22Rv1 (cell line): ENCODE measurements at regions not wholly inside any gene's neighbourhood (a gene's known extent, or its start where the extent isn't known, plus 50 kb on each side); places are given as distances from the start of the nearest gene placed in this dataset.

ENCODE experiments used
- ZFX ChIP-seq: fragments of 450-650 bp; IDR thresholded peaks from 2 replicates; pipeline ENCODE4 v1.6.1; 2017; ENCODE audit warnings: antibody characterized with exemption, borderline replicate concordance
- TF ChIP-seq, protein P1 (sequence below): fragments of 450-650 bp; IDR thresholded peaks from 2 replicates; pipeline ENCODE4 v1.5.1; 2017; ENCODE audit warnings: mild to moderate bottlenecking

DNA sequence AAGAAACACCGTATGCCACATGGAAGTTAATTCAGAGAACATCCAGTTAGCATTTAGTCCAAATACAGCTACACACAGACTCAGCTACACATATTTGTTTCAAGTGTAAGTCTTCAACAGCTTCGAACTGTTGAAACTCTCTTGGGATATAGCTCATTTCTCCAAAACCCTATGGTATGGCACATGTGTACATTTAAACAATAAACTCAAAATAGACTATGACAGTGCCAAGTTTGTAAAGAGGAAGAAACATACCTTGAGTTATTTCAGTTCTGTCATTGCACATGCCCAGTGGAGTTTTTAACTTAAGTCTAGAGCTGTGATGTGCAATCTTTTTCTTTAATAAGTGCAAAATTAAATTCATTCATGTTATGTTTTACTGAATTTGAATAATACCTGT is 155.1 kb upstream of the RAI14 start:
- TF ChIP-seq, protein P1, sequence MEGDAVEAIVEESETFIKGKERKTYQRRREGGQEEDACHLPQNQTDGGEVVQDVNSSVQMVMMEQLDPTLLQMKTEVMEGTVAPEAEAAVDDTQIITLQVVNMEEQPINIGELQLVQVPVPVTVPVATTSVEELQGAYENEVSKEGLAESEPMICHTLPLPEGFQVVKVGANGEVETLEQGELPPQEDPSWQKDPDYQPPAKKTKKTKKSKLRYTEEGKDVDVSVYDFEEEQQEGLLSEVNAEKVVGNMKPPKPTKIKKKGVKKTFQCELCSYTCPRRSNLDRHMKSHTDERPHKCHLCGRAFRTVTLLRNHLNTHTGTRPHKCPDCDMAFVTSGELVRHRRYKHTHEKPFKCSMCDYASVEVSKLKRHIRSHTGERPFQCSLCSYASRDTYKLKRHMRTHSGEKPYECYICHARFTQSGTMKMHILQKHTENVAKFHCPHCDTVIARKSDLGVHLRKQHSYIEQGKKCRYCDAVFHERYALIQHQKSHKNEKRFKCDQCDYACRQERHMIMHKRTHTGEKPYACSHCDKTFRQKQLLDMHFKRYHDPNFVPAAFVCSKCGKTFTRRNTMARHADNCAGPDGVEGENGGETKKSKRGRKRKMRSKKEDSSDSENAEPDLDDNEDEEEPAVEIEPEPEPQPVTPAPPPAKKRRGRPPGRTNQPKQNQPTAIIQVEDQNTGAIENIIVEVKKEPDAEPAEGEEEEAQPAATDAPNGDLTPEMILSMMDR: no peak
- TF ChIP-seq ZFX: no peak
